GM12878 (cell line): ENCODE measurements at regions not wholly inside any gene's neighbourhood (a gene's known extent, or its start where the extent isn't known, plus 50 kb on each side); places are given as distances from the start of the nearest gene placed in this dataset.

ENCODE experiments used
- ATAC-seq: fragments of 200-7000 bp; cut with Tn5 transposase; 3 replicates; pipeline ENCODE4 v1.9.1; 2020; ENCODE audit warnings: mild to moderate bottlenecking, moderate library complexity
- BruUV-seq: library from RNA; stranded (reverse); fragments of 400-500 nt; replicated peaks from 2 replicates; lab custom pipeline; 2021; lab: Mats Ljungman, UMichigan
- CTCF ChIA-PET: fragments of 300-600 bp; sonication (Branson Sonifier 250); formaldehyde crosslinking; extraction: SDS; loops from one replicate; lab custom pipeline; 2021; ENCODE audit warnings: inconsistent platforms; lab: Yijun Ruan, JAX
- POLR2A ChIA-PET: fragments of 350-600 bp; formaldehyde crosslinking; extraction: SDS; loops from one replicate; lab custom pipeline; 2021; ENCODE audit warnings: inconsistent platforms; lab: Charles Lee
- RAD21 ChIA-PET: fragments of 300-600 bp; sonication (Branson Sonifier 250); formaldehyde crosslinking; loops from one replicate; lab custom pipeline; 2023; ENCODE audit warnings: antibody characterized with exemption; ENCODE audit not compliant: unreplicated experiment; lab: Charles Lee
- SMC1A ChIA-PET: fragments of 300-600 bp; sonication (Branson Sonifier 250); formaldehyde crosslinking; loops from one replicate; lab custom pipeline; 2023; ENCODE audit not compliant: unreplicated experiment, uncharacterized antibody; lab: Charles Lee
- DNase-seq: peaks from one replicate; pipeline ENCODE4 v3.0.0-alpha.2; 2011; ENCODE audit warnings: low read depth, low spot score
- FAIRE-seq: peaks from 3 replicates; lab custom pipeline; 2011; peaks lifted over from hg19 to GRCh38; lab: Jason Lieb, UNC
- H2AFZ ChIP-seq: 2 replicates; pipeline ENCODE4 v1.6.0; 2011; ENCODE audit warnings: low read depth, low read length, control low read depth; ENCODE audit not compliant: control insufficient read depth
- H3K27ac ChIP-seq: 2 replicates; pipeline ENCODE4 v1.5.1; 2011; ENCODE audit warnings: control low read depth; ENCODE audit not compliant: control insufficient read depth, insufficient read depth
- H3K27me3 ChIP-seq, 2 experiments: replicated peaks in 1 of 2; 2 replicates each; pipeline versions ENCODE4 v1.6.0 to v1.6.1; 2011; ENCODE audit warnings: low read length in 1 of 2; ENCODE audit not compliant: control insufficient read depth in 2 of 2, insufficient read depth in 2 of 2
- H3K36me3 ChIP-seq, 2 experiments: 2 replicates each; pipeline ENCODE4 v1.5.1; 2011; ENCODE audit warnings: low read length in 1 of 2; ENCODE audit not compliant: control insufficient read depth in 2 of 2, insufficient read depth in 2 of 2
- H3K4me1 ChIP-seq: 2 replicates; pipeline ENCODE4 v1.6.1; 2011; ENCODE audit warnings: mild to moderate bottlenecking, low read length, moderate library complexity, mixed read lengths; ENCODE audit not compliant: control insufficient read depth, insufficient read depth
- H3K4me2 ChIP-seq: 2 replicates; pipeline ENCODE4 v1.6.0; 2011; ENCODE audit warnings: control low read depth; ENCODE audit not compliant: control insufficient read depth, insufficient read depth
- H3K4me3 ChIP-seq: fragments of 200-600 bp; sonication (generic); 2 replicates; pipeline ENCODE4 v1.5.1; 2016
- H3K79me2 ChIP-seq: 2 replicates; pipeline ENCODE4 v1.6.0; 2011; ENCODE audit warnings: low read length; ENCODE audit not compliant: control insufficient read depth, insufficient read depth
- H3K9ac ChIP-seq: 2 replicates; pipeline ENCODE4 v1.8.0; 2011; ENCODE audit warnings: low read length, control low read depth, mixed read lengths; ENCODE audit not compliant: control insufficient read depth, insufficient read depth
- H3K9me3 ChIP-seq: replicated peaks from 3 replicates; pipeline ENCODE4 v1.5.1; 2011; ENCODE audit warnings: mild to moderate bottlenecking, low read length; ENCODE audit not compliant: control insufficient read depth, insufficient read depth
- H4K20me1 ChIP-seq: 2 replicates; pipeline ENCODE4 v1.6.0; 2011; ENCODE audit not compliant: control insufficient read depth, insufficient read depth
- CEBPZ ChIP-seq: fragments of 150-350 bp; IDR thresholded peaks from 2 replicates; pipeline ENCODE4 v1.6.1; 2016; ENCODE audit warnings: low read depth, low read length
- CHD1 ChIP-seq: IDR thresholded peaks from 2 replicates; pipeline ENCODE4 v1.6.1; 2012; ENCODE audit warnings: low read depth, low read length, improper control_type of control experiment
- CHD2 ChIP-seq: IDR thresholded peaks from 2 replicates; pipeline ENCODE4 v1.6.1; 2011; ENCODE audit warnings: low read depth, low read length, improper control_type of control experiment, borderline replicate concordance
- CTCF ChIP-seq, 3 experiments: IDR thresholded peaks in 2 of 3; conservative IDR thresholded peaks in 1 of 3; 2 replicates each; pipeline ENCODE4 v1.5.1; 2011; ENCODE audit warnings: low read depth in 3 of 3, low read length in 3 of 3, mild to moderate bottlenecking in 3 of 3, control low read depth in 2 of 3, moderate library complexity in 2 of 3, inconsistent platforms in 1 of 3, mixed read lengths in 1 of 3; ENCODE audit not compliant: control insufficient read depth in 2 of 3, insufficient read depth in 1 of 3; ENCODE audit errors: extremely low read depth in 1 of 3
- E4F1 ChIP-seq: fragments of 450-650 bp; IDR thresholded peaks from 2 replicates; pipeline ENCODE4 v1.6.1; 2018; ENCODE audit warnings: borderline replicate concordance, mild to moderate bottlenecking; ENCODE audit not compliant: partially characterized antibody
- ESRRA ChIP-seq: IDR thresholded peaks from 2 replicates; pipeline ENCODE4 v1.6.1; 2012; ENCODE audit warnings: mild to moderate bottlenecking, low read length, improper control_type of control experiment
- IKZF2 ChIP-seq, 2 experiments: fragments of 450-650 bp; IDR thresholded peaks; 2 replicates each; pipeline ENCODE4 v1.6.1; 2017; ENCODE audit warnings: mild to moderate bottlenecking in 2 of 2, moderate library complexity in 2 of 2
- KLF5 ChIP-seq: fragments of 450-650 bp; IDR thresholded peaks from 2 replicates; pipeline ENCODE4 v1.6.1; 2014; ENCODE audit warnings: mild to moderate bottlenecking; ENCODE audit not compliant: partially characterized antibody
- MEF2A ChIP-seq: IDR thresholded peaks from 2 replicates; pipeline ENCODE4 v1.6.1; 2011; ENCODE audit warnings: low read depth, mild to moderate bottlenecking, low read length, moderate library complexity; ENCODE audit not compliant: insufficient read depth
- NFYB ChIP-seq: IDR thresholded peaks from 2 replicates; pipeline ENCODE4 v1.6.1; 2011; ENCODE audit warnings: low read depth, mild to moderate bottlenecking, low read length, improper control_type of control experiment, moderate library complexity; ENCODE audit not compliant: insufficient read depth
- NR2C2 ChIP-seq: IDR thresholded peaks from 2 replicates; pipeline ENCODE4 v1.6.1; 2011; ENCODE audit warnings: borderline replicate concordance, low read depth; ENCODE audit not compliant: control insufficient read depth, insufficient read length
- NR2F1 ChIP-seq: fragments of 450-650 bp; conservative IDR thresholded peaks from 2 replicates; pipeline ENCODE4 v1.6.1; 2017; ENCODE audit warnings: mild to moderate bottlenecking
- ZNF274 ChIP-seq: IDR thresholded peaks from one replicate; pipeline ENCODE4 v1.8.0; 2011; ENCODE audit not compliant: insufficient read length, insufficient read depth
- ZSCAN29 ChIP-seq: fragments of 450-650 bp; IDR thresholded peaks from 2 replicates; pipeline ENCODE4 v1.6.1; 2017; ENCODE audit warnings: mild to moderate bottlenecking, moderate library complexity
- WGBS: methylation state at CpG from one replicate; pipeline ENCODE4 v1.1.6; 2016; ENCODE audit warnings: low lambda C conversion rate; ENCODE audit not compliant: insufficient replicate concordance, insufficient coverage; ENCODE audit errors: missing lambda C conversion rate; 5-methylcytosine and 5-hydroxymethylcytosine counted together
- in situ Hi-C: fragments of 300-500 bp; cut with MboI; formaldehyde crosslinking; loops from 9 replicates; pipeline ENCODE4 v1.14.3; 2018; ENCODE audit warnings: mixed read lengths
- intact Hi-C: fragments of 100-400 bp; cut with micrococcal nuclease; formaldehyde crosslinking; loops from one replicate; pipeline ENCODE4 v1.14.2; 2022; ENCODE audit not compliant: unreplicated experiment

GRCh38 chr7:112547916-112548315 is 67.1 kb downstream of the LSMEM1 start (continued):
- no peak for TF ChIP-seq CEBPZ

GRCh38 chr7:112550468-112551060 is 69.8 kb downstream of the LSMEM1 start:
- H4K20me1 ChIP-seq = no peaks in the 10 kb centered on the region
- DNase-seq (peak; percentile 23), ATAC-seq (peak; percentile 90), FAIRE-seq (peak; percentile 74)
- CTCF ChIA-PET = interaction anchor here (0.6 to 3.0 kb wide), 29 partner anchors 10 to 1160 kb away, joined by 3 to 46 read pairs (median 3); no protein-coding TSS in a partner anchor
- H3K36me3 ChIP-seq = no peaks in the 10 kb centered on the region
- BruUV-seq = no TSS peak
- RAD21 ChIA-PET = interaction anchor here (0.7 to 2.1 kb wide), 13 partner anchors 10 to 875 kb away, joined by 3 to 15 read pairs (median 5); a partner anchor contains a TSS
- H3K4me1 ChIP-seq = no peaks in the 10 kb centered on the region
- H3K9me3 ChIP-seq = no peaks in the 10 kb centered on the region
- no peak overlapping the region for H3K9ac ChIP-seq
- no peaks in the 10 kb centered on the region for H3K79me2 ChIP-seq
- intact Hi-C loops = loop anchor here (1.0 to 10.0 kb wide), 4 partner anchors 348 to 1162 kb away; no protein-coding TSS in a partner anchor
- H2AFZ ChIP-seq = no peak overlapping the region
- H3K4me2 ChIP-seq = no peak overlapping the region
- no peak overlapping the region for H3K27ac ChIP-seq
- SMC1A ChIA-PET = interaction anchor here (0.6 to 3.0 kb wide), 19 partner anchors 14 to 874 kb away, joined by 3 to 18 read pairs (median 4); no protein-coding TSS in a partner anchor
- H3K4me3 ChIP-seq = no peak overlapping the region
- in situ Hi-C loops = loop anchor here (10.0 kb wide), 1 partner anchor 1144 kb away; no protein-coding TSS in a partner anchor
- POLR2A ChIA-PET = no interaction called here
- no peaks in the 10 kb centered on the region; a peak in 1 of 4 replicates for H3K27me3 ChIP-seq
- WGBS = 3% methylated on average over 2 of the region's 2 CpGs
- TF ChIP-seq ZSCAN29 (no peak), ESRRA (no peak), CHD2 (no peak), KLF5 (no peak), NR2F1 (no peak), ZNF274 (no peak), CTCF (IDR thresholded peaks at IDR 0.05 in 2 of 3, conservative IDR thresholded peaks at IDR 0.05 in 1 of 3; ENCODE audit: control insufficient read depth in 2 of 3, extremely low read depth in 1 of 3, insufficient read depth in 1 of 3, low read depth in 3 of 3, low read length in 3 of 3) (peak; percentile 84 to 94 (median 87)), NR2C2 (no peak), MEF2A (0 out of 2 replicates have a peak, but pooled peaks have one; percentile 23), E4F1 (no peak), CHD1 (no peak), NFYB (no peak), IKZF2 (IDR thresholded peaks at IDR 0.05) (no peak)
